HG03342 (cell line): ENCODE measurements at regions not wholly inside any gene's neighbourhood (a gene's known extent, or its start where the extent isn't known, plus 50 kb on each side); places are given as distances from the start of the nearest gene placed in this dataset.

Experiments used
- ATAC-seq: cut with Tn5 transposase; IDR thresholded peaks from one replicate; pipeline ENCODE4 v1.9.1; 2021; ENCODE audit warnings: mild to moderate bottlenecking, moderate library complexity; ENCODE audit not compliant: unreplicated experiment

- no peak for ATAC-seq
Observed at GRCh38 chr14:42110167-42110566, 503.5 kb downstream of the LRFN5 start.

DNA sequence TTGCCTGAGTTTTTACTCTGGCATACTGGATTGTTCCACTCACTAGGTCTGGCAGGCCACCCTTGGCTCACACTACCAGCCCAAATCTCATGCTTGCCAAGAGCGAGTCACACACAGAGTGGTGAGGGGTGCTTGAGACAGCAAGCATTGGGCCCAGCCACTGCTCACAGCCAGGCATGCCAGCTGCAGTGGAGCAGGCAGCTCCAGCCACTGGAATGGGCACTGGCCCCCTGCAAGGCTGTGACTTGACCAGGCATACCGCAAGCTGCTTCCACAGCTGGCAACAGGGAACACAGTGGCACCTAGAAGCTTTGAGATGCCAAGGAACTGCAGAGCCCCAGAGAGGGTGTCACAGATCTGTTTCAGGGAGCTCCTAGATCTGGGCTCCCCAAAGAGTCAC lies 488.5 kb downstream of the LRFN5 start:
- ATAC-seq = no peak

GRCh38 chr14:42090122-42090521 lies 483.4 kb downstream of the LRFN5 start:
- ATAC-seq = no peak

DNA sequence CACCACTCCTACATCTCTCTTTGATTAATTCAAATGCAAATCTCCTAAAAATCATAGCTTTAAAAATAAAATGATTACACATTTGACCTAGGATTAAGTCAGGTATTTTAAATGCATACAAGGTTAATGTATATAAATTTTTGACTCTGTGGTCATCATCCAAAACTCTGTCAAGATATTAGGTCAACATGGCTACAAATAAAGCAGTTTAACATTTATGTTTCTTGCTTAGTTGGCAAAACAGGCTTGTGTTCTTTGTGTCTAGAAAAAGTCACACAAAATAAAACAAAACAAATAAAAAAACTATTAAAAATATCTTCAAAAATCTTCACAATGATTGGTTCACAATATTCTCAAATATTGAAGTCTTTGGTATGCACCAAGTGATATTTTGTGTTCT lies 473.2 kb downstream of the LRFN5 start:
- no peak for ATAC-seq

- no peak for ATAC-seq
Observed at GRCh38 chr14:42078345-42078744, 471.7 kb downstream of the LRFN5 start.

- ATAC-seq = no peak
Observed at GRCh38 chr14:42070031-42070430, 463.4 kb downstream of the LRFN5 start.

DNA sequence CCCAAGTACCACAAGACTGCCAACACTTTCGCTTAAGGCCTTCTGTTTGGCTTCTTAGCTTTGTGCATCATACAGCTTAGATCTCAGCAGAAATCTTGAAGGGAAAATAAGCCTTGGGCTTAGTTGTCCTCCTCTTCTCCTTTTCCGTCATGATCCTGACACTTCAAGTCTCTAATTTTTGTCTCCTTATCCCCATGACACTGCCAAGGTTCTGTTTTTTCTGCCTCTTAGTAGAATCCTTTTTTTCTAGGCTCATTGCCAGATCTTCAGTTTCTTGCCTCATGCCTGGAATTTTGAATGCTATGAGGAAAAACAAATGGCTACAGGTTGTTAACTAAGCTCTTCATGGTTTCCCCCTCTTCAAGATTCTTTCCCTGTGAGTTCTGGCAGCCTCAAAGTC lies 450.4 kb downstream of the LRFN5 start:
- ATAC-seq = no peak

- no peak for ATAC-seq
Observed at GRCh38 chr14:42047421-42048055, 440.9 kb downstream of the LRFN5 start.

DNA sequence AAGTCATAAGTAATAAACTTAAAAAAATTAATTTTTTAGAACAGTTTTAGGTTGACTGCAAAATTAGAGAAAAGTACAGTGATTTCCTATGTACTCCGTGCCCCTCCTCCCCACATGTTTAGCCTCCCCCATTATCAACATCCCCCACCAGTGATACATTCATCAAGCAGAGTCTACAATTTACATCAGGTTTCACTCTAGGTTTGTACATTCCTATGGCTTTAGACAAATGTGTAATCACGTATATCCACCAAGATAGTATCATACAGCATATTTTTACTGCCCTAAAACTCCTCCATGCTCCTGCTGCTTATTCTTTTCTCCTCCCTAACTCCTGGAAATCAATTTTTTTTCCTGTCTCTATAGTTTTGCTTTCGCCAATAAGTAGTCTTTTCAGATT lies 438.7 kb downstream of the LRFN5 start:
- ATAC-seq = no peak

DNA sequence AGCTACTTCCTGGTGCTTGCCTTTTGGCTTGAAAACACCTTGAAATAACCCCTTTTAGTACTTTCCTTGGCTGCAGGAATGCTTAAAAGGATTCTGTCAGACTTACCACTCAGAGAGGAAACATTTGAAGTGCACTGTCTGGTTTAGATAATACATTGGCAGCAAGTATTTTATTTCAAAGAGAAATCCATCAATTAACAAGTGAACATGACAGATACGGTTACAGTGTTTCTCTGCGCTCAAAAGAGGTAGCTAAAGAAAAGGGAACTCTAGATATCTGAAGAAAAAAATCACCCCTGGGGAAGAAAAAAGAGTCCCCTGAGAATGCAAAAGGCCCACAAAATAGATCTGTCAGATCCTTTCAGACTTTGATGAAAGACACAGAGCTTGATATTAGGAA lies 421.9 kb downstream of the LRFN5 start:
- no peak for ATAC-seq

- no peak for ATAC-seq
Observed at GRCh38 chr14:42027271-42027670, 420.6 kb downstream of the LRFN5 start.

- ATAC-seq = no peak
Observed at GRCh38 chr14:42023452-42023851, 416.8 kb downstream of the LRFN5 start.

- no peak for ATAC-seq
Observed at GRCh38 chr14:42014301-42014700, 407.6 kb downstream of the LRFN5 start.

GRCh38 chr14:42013559-42013958 lies 406.9 kb downstream of the LRFN5 start:
- no peak for ATAC-seq

DNA sequence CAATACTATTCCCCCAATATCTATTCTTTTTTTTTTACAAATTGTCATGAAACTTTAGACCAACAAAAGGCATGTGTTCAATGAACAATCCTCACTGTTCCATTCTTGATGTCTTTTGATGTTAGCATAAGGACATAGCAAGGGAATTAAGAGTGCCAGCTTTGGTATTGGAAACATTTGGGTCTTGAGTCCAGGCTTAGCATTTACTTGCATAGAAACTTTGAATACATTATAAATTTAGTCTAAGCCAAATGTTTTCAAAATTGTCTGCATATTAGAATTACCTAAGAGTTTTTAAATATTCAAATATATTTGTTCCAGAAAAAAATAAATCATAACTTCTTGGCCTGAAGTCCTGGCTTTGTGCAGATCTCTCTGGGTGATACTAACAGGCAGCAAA lies 406.5 kb downstream of the LRFN5 start:
- ATAC-seq = no peak

DNA sequence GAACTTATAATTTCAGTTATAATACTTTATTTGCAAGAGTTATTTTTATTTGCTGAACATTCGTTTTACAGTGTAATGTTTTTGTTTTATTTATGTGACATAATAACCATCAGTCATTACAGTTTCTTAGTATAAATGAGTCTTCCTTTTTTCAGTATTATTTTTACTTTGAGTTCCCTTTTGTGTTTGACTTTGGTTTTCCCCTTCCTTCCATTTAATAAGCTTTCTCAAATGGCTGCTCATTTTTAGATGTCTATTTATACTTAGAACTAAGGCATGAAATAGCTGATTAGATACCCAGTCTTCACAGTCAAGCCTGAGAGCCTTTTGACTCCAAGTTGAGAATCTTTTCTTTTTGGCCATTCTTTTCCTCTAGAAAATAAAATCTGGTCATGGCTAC lies 404.5 kb downstream of the LRFN5 start:
- ATAC-seq = no peak

- ATAC-seq = no peak
Observed at GRCh38 chr14:42004321-42004720, 397.6 kb downstream of the LRFN5 start.

DNA sequence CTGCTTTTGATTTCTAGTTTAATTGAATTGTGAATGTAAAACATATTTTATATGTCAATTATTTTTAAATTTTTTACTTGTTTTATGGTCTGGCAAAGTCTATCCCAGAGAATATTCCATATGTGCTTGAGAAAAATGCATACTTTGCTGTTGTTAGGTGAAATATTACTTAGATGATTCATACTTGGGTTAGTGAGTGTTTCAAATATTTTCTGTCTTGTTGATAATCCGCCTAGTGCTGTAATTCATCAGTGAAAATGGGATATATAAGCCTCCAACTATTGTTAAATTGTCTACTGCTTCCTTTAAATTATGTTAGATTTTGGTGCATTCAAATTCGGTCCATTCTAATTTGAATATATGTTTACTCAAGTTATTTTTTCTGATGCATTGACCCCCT lies 395.5 kb downstream of the LRFN5 start:
- ATAC-seq = no peak

DNA sequence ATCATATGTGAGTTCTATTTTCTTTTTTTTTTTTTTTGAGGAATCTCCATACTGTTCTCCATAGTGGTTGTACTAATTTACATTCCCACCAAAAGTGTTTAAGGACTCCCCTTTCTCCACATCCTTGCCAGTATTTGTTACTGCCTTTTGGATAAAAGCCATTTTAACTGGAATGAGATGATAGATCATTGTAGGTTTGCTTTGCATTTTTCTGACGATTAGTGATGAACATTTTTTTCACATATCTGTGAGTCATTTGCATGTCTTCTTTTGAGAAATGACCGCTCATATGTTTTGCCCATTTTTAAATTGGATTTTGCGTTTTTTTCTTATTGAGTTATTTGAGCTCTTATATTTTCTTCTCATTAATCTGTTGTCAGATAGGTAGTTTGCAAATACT lies 394.8 kb downstream of the LRFN5 start:
- no peak for ATAC-seq

DNA sequence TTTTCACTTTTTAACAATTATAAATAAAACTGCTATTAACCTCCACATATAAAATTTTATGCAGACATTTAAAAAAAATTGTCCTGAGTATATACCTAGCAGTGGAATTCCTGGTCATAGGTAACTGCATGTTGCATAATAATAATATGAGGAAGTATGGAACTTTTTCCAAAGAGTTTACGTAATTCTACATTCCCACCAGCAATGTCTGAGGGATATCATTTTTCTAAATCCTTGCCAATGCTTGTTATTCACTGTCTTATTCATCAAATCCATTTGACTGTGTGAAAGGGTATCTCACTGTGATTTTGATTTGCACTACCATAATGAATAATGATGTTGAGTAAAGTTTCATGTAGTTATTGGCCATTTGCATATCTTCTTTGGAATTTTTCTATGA lies 393.8 kb downstream of the LRFN5 start:
- ATAC-seq = no peak

GRCh38 chr14:41993687-41994086 lies 387.0 kb downstream of the LRFN5 start:
- ATAC-seq = no peak

- no peak for ATAC-seq
Observed at GRCh38 chr14:41986700-41987099, 380.0 kb downstream of the LRFN5 start.

GRCh38 chr14:41986083-41986645 lies 379.5 kb downstream of the LRFN5 start:
- ATAC-seq = no peak
